Activated effector memory CD4-positive, alpha-beta T cell treated with anti-CD3 and anti-CD28 coated beads, Interleukin-2, amount 50 U/mL, for 16 hours (primary cell): ENCODE measurements at regions not wholly inside any gene's neighbourhood (a gene's known extent, or its start where the extent isn't known, plus 50 kb on each side); places are given as distances from the start of the nearest gene placed in this dataset.
"Not testable (repeated sequence)": the region's sequence is repeated elsewhere in the genome, so short reads cannot be mapped to it uniquely, and the experiment has no call there.

Experiments used
- DNase-seq: peaks from one replicate; pipeline ENCODE4 v3.0.0-alpha.2; 2020

- no peak for DNase-seq
These were observed 723.9 kb upstream of the PCDH20 start for GRCh38 chr13:62139597-62139996.

GRCh38 chr13:62137629-62138405 is 722.2 kb upstream of the PCDH20 start:
- no peak for DNase-seq

GRCh38 chr13:62131604-62132003 is 716.0 kb upstream of the PCDH20 start:
- DNase-seq, result no peak

GRCh38 chr13:62130062-62130970 is 714.7 kb upstream of the PCDH20 start:
- no peak for DNase-seq

- DNase-seq, result no peak
These were observed 713.4 kb upstream of the PCDH20 start for GRCh38 chr13:62129000-62129551.

- DNase-seq, result no peak
These were observed 710.8 kb upstream of the PCDH20 start for GRCh38 chr13:62126400-62126799.

- DNase-seq, result no peak
These were observed 709.8 kb upstream of the PCDH20 start for GRCh38 chr13:62125451-62125850.

GRCh38 chr13:62123409-62123808 is 707.8 kb upstream of the PCDH20 start:
- no peak for DNase-seq

- DNase-seq, result no peak
These were observed 706.8 kb upstream of the PCDH20 start for GRCh38 chr13:62122434-62122833.

- no peak for DNase-seq
These were observed 704.4 kb upstream of the PCDH20 start for GRCh38 chr13:62119739-62120700.

GRCh38 chr13:62115831-62116230 is 700.2 kb upstream of the PCDH20 start:
- DNase-seq, result no peak

GRCh38 chr13:62113179-62113578 is 697.5 kb upstream of the PCDH20 start:
- no peak for DNase-seq

GRCh38 chr13:62110079-62110478 is 694.4 kb upstream of the PCDH20 start:
- no peak for DNase-seq

GRCh38 chr13:62104136-62104535 is 688.5 kb upstream of the PCDH20 start:
- DNase-seq, result not testable (repeated sequence)

GRCh38 chr13:62096652-62097051 is 681.0 kb upstream of the PCDH20 start:
- DNase-seq, result no peak

- DNase-seq, result no peak
These were observed 679.3 kb upstream of the PCDH20 start for GRCh38 chr13:62094932-62095331.

GRCh38 chr13:62093984-62094780 is 678.5 kb upstream of the PCDH20 start:
- no peak for DNase-seq

- no peak for DNase-seq
These were observed 677.3 kb upstream of the PCDH20 start for GRCh38 chr13:62092949-62093348.

- DNase-seq, result no peak
These were observed 676.9 kb upstream of the PCDH20 start for GRCh38 chr13:62092536-62092935.

- DNase-seq, result no peak
These were observed 672.5 kb upstream of the PCDH20 start for GRCh38 chr13:62088165-62088564.

- no peak for DNase-seq
These were observed 671.5 kb upstream of the PCDH20 start for GRCh38 chr13:62087124-62087523.
